Anterior cingulate cortex (tissue), 58 donors: ENCODE measurements at regions not wholly inside any gene's neighbourhood (a gene's known extent, or its start where the extent isn't known, plus 50 kb on each side); places are given as distances from the start of the nearest gene placed in this dataset.

Experiments
- DNase-seq, 58 donors: peaks; one replicate each; lab custom pipeline; 2025; lab: John Stamatoyannopoulos, UW

- no peak for DNase-seq
These were observed 373.0 kb upstream of the B3GAT1 start for GRCh38 chr11:134785059-134785458.

DNA sequence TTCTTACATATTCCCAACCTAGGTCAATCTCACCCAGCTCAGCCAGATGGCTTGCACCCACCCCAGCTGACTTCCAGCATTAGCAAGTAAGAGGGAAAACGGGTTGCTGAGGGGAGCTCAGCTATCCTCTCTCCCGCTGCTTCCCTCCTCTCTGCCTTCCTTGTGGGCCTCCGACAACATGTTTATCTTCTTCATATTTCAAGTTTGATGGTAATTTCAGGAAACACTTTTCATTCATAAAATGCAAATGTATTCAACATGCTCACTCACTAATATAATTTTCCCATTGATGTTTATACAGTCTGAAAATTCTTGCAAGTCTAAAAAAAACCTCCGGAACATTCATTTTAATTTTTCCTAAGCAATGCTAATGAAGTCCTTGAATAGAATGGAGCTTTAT, 372.5 kb upstream of the B3GAT1 start:
- no peak for DNase-seq

- no peak for DNase-seq
These were observed 372.0 kb upstream of the B3GAT1 start for GRCh38 chr11:134784046-134784445.

GRCh38 chr11:134783234-134783633, 371.2 kb upstream of the B3GAT1 start:
- no peak for DNase-seq

DNA sequence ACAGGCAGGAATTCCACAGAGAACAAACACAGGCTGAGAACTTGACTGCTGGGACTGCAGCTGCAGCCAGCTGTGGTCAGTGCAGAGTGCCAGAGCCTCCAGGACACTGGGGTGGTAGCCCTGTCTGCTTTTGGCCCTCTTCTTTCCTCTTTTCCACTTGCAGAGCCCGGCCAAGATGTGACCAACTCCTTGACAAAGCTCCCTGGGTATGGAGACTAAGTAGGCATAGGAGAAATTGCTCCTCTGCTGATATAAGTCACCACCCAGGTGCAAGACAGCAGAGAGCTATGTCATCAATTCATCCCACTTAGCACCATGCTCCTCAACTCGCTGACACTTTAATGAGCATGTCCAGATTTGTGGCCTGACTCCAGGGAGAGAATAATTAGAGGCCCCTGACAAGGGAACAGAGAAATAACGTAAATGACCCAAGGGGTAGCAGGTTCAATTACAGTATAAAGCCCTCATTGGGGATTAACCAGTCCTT, 369.4 kb upstream of the B3GAT1 start:
- no peak for DNase-seq

- no peak for DNase-seq
These were observed 368.6 kb upstream of the B3GAT1 start for GRCh38 chr11:134780486-134781147.

GRCh38 chr11:134779179-134779578, 367.1 kb upstream of the B3GAT1 start:
- no peak for DNase-seq

DNA sequence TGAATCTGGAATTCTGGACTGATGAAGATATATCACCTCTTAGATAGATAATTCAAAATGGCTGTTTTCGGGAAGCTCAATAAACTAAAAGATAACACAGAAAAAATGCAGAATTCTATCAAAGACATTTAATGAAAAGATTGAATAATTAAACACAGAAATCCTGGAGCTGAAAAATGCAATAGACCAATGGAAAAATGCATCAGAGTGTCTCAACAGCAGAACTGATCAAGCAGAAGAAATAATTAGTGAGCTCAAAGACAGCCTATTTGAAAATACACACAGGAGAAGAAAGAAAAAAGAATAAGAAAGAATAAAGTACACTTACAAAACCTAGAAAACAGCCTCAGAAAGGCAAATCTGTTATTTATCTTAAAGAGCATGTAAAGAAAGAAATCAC, 356.4 kb upstream of the B3GAT1 start:
- no peak for DNase-seq

GRCh38 chr11:134765565-134765964, 353.5 kb upstream of the B3GAT1 start:
- no peak for DNase-seq

GRCh38 chr11:134764966-134765365, 352.9 kb upstream of the B3GAT1 start:
- no peak for DNase-seq

DNA sequence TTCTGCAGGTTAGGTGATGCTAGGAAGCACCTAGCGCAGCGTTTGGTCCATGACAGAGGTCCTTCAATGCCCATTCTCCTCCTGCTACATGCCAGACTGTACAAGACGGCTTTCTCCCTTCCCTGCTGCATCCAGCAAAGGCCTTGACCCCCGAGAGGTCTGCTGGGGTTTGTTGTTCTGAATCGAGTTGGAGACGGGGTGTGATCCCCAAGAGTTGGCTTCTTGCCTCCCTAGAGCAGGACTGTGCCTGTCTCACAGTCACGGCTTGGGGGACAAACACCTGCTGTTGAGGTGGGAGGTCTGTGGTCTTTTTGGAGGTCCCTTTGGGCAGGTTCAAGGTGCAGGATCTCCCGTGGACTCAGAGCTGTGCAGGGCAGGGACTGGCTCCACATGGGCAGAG, 352.3 kb upstream of the B3GAT1 start:
- no peak for DNase-seq

DNA sequence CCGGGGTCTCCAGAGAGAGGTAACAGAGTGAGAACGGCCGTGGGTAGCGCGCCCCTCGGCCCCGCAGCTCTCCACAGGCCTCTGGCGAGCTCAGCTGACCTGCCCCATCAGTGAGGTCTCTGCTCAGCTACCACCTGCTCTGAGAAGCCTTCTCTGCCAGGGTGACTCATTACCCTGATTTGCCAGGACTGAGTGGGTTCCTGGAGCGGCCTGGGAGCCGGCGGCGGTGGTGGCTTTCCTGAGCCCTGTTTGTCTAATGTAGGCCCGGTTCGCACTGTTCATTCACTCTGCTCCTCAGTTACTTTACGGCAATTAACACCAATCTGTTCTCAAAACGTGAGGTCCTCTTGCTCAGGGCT, 351.0 kb upstream of the B3GAT1 start:
- no peak for DNase-seq

DNA sequence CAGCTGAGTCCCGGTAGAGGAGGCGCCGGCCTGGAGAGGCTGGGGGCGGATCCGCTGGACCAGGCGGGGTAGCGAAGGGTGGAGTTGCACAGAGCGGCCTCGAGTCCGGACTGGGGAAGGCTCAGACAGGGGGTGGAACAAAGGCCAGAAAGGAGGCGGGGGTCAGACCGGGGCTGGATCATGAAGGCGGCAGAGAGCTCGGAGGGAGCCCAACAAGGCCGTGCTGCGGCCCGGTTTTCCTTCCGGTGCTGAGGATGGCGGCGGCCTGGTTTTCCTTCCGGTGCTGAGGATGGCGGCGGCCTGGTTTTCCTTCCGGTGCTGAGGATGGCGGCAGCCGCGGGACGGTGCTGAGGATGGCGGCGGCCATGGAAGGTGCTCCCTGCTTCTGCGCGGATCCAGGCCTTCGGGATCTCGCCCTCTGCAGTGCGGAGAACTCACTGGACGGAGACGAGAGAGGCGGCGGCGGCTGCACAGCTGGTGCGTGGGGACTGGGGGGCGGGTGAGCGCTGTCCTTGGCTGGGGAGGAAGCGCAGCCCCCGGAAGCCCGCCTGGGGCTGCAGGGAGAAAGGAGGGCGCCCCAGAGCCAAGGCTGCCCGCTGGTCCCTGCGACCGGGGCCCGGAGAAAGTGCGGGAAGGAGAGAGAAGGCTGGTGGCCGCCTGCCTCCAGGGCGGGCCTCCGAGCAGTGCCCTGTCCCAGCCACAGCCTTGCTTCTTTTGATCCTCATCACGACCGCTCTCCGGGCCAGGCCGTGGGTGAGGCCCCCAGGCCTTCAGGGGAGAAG, 350.4 kb upstream of the B3GAT1 start:
- DNase-seq = no peak

DNA sequence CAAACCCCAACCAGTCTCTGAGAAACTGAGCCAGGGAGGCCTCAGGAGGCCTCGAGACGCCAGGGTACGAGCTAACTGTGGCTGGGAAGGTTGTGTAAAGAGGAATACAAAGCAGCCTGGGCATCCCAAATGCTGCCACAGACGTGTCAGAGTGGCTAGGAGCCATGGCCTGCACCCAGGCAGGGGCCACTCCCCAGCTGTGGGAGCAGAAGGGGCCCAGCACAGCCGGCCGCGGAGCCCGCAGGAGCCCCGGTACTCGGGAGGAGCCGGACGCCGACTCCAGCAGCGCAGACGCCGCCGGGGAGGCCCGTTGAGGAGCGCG, 349.8 kb upstream of the B3GAT1 start:
- no peak for DNase-seq

DNA sequence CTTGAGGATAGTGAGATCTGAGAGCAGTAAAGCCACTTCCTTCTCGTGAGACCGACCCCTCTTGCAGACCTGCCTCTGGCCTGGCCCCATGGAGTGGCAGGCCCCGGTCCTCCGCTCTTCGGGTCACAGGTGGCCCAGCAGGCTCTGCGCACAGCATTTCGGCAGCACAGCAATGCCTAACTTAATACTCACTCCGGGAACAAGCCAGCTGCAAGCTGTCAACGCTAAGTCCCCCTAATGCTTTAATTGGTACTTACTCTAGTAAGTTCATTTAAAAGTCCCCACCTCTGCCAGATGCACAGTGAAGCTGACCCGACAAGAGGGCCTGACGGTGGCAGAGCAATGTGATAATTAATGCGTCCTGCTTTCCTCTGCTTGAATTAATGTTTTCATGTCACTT, 349.3 kb upstream of the B3GAT1 start:
- DNase-seq = no peak

GRCh38 chr11:134760957-134761356, 348.9 kb upstream of the B3GAT1 start:
- no peak for DNase-seq

DNA sequence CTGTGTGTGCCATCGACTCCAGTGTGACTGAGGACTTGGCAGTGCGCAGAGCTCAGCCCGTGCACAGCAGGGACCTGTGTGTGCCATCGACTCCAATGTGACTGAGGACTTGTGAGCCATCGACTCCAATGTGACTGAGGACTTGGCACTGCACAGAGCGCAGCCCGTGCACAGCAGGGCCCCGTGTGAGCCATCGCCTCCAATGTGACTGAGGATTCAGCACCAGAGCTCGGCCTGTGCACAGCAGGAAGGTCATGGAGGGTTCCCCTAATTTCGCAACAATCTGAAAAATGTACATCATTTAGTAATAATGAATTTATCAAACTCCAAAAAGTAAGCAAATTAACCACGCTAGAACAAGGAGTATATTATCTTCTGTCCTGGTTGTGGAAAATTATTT, 348.3 kb upstream of the B3GAT1 start:
- DNase-seq = no peak

- no peak for DNase-seq
These were observed 347.8 kb upstream of the B3GAT1 start for GRCh38 chr11:134759855-134760254.

DNA sequence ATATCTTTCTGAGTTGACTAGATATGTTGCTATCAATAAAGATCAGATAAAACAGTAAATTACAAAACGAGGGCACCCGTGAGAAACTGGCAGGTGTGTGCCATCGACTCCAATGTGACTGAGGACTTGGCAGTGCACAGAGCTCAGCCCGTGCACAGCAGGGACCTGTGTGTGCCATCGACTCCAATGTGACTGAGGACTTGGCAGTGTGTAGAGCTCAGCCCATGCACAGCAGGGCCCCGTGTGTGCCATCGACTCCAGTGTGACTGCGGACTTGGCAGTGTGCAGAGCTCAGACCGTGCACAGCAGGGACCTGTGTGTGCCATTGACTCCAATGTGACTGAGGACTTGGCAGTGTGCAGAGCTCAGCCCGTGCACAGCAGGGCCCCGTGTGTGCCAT, 347.2 kb upstream of the B3GAT1 start:
- DNase-seq = no peak

GRCh38 chr11:134758342-134758931, 346.4 kb upstream of the B3GAT1 start:
- DNase-seq = no peak

GRCh38 chr11:134757633-134758032, 345.6 kb upstream of the B3GAT1 start:
- no peak for DNase-seq
